ENCODE measurements at regions not wholly inside any gene's neighbourhood (a gene's known extent, or its start where the extent isn't known, plus 50 kb on each side); places are given as distances from the start of the nearest gene placed in this dataset.

GRCh38 chr3:194805546-194805945 is 119.9 kb downstream of the FAM43A start:
- no peak for DNase-seq

- no peak for DNase-seq
Observed at GRCh38 chr3:194806991-194807630, 121.4 kb downstream of the FAM43A start.

- no peak for DNase-seq
Observed at GRCh38 chr3:194808640-194809097, 123.0 kb downstream of the FAM43A start.

- no peak for DNase-seq
Observed at GRCh38 chr3:194809382-194809781, 123.7 kb downstream of the FAM43A start.

GRCh38 chr3:194810076-194810475 is 124.4 kb downstream of the FAM43A start:
- no peak for DNase-seq

- no peak for DNase-seq
Observed at GRCh38 chr3:194811118-194811517, 125.4 kb downstream of the FAM43A start.

DNA sequence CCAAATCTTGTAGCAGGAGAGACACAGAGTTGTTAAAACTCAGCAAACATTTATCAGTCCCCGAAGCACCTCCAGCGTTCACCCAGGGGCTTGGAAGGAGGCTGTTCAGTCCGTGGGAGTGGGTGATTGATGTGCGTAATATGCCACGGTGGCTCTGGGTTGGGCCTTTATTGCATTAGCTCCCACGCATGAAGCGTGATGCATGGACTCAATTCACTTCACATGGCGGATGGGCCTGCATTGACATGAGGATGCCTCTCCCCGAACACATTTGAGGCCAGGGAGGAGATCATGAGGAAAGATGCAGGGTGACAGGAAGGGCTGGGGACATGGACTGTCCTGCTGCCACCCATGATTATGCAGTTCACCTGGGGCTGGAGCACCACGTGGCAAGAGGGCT is 126.5 kb downstream of the FAM43A start:
- no peak for DNase-seq

GRCh38 chr3:194814878-194815357 is 129.2 kb downstream of the FAM43A start:
- DNase-seq: no peak

- no peak for DNase-seq
Observed at GRCh38 chr3:194816748-194817591, 131.3 kb downstream of the FAM43A start.

GRCh38 chr3:194817592-194817930 is 131.9 kb downstream of the FAM43A start:
- no peak for DNase-seq

DNA sequence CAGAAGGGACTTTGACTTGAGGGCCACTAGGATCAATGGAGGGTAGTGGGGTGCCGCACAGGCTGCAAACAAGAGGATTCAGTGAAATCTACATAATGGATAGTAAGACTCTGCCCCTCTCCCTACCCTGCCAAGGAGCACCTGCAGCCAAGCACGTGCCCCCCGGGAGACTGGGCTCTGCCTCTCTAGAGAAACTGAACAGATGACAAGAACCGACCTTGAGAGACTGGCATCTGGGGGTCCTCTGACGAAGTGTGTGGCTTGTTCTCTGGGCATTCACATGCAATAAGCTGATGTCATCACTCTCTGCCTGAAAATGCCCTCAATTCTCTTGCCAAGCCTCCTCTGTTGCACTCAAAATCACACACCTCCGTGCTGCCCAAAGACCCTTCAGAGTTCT is 132.3 kb downstream of the FAM43A start:
- DNase-seq: no peak

- DNase-seq: no peak
Observed at GRCh38 chr3:194824100-194824499, 138.4 kb downstream of the FAM43A start.

DNA sequence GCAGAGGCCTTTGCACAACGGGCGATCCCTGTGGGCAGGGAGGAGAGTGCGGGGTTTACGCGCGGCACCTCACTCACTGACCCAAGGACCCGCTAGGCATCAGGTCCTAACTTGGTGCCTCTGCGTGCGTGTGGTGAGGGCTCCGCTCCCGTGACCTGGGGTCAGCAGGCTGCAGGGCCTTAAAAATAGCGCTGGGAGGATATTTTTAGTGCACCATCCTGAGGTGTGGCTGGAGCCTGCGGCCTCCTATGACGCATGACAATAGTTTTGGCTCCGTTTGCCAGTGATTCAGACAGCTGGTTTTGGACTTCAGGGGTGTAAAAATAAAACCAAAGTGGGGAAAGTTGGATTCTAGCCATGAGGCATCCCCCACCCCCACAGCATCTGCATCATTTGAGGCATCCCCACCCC is 139.0 kb downstream of the FAM43A start:
- no peak for DNase-seq

- no peak for DNase-seq
Observed at GRCh38 chr3:194826594-194826993, 140.9 kb downstream of the FAM43A start.

DNA sequence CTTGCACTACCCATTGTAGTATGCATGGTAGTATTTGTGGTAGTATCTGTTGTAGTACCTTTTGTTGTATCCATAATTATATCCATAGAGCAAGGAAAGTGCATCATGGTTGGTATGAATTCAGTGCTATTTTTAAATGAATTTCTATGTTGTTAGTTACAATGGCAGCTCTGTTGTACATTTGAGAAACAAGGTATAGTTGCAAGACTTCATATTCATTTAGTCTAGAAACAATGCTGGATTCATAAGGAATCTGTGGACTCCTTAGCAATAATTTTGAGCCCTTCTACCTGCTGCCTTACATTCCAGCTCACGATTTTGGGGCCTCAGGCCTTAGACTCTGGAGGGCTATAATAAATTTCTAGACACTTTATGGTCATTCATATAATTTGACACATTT is 141.8 kb downstream of the FAM43A start:
- DNase-seq: no peak

DNA sequence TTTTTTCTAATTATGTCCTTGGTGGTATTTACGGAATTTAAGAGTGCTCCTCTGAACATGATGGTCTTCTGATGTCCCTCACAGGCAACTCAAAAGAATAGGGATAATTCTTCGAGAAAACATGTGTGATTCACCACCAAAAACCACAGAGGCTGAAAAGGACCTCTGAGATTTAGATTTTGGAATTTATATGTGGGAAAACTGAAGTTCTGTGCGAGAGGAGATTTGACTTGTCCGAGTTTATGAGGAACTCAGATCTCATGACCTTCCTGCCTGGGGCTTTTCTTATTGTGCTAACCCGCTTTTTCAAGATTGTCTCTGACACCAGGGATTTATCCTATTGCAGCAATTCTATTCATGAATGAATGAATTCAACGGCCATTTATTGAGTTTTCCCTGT is 142.4 kb downstream of the FAM43A start:
- DNase-seq: no peak

DNA sequence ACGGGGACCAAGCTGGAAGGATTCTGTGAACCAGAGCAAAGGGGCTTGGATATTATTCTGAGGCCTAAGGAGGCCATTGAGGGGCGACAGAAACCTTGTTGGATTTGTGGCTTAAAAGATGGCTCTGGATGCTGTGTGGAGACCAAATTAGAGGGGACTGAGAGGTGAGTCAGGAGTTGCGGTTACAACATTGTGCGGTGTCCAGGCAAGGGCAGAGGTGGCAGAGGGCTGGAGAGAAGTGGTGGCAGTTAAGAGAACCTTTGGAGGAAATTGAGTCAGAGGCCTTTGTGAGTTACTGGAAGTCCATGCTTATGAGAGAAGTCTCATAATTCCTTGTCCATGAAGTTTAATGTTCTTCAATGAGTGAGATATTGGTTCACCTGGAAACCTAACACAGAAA is 143.2 kb downstream of the FAM43A start:
- no peak for DNase-seq

DNA sequence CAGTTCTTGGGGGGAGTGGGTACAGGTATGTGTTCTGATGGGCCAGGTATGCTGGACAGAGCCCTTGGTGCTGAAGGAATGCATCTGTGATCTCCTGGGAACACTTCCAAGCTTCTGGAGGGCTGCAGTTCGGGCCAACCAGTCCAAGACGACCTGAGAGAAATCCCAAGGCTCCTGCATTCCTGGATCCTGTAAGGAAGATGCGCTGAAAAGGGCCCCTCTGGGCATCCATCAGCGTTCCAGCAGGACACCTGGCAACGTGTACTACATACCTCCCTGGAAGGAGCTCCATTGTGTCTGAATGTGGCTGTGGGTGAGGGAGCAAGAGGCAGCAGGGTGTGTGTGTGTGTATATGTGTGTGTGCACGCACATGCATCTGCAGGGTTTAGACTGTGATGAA is 144.7 kb downstream of the FAM43A start:
- DNase-seq: no peak

DNA sequence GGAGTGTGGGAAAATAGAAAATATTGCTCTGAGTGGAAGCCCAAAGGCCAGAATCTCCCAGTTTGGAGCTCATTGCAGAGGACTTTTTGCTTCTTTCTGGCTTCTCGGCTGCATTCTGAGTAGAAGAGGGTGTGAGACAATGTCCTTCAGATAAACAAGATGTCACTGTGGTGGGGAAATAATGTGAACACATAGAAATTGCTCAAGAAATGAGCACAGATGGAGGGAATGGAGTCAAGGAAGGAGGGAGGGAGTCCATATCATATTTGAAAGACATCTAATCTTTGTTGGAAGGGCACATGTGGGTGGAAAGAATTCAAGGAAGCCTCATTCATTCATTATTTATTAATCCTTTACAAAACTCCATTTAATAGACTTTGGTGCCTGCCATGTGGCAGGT is 145.3 kb downstream of the FAM43A start:
- no peak for DNase-seq

DNA sequence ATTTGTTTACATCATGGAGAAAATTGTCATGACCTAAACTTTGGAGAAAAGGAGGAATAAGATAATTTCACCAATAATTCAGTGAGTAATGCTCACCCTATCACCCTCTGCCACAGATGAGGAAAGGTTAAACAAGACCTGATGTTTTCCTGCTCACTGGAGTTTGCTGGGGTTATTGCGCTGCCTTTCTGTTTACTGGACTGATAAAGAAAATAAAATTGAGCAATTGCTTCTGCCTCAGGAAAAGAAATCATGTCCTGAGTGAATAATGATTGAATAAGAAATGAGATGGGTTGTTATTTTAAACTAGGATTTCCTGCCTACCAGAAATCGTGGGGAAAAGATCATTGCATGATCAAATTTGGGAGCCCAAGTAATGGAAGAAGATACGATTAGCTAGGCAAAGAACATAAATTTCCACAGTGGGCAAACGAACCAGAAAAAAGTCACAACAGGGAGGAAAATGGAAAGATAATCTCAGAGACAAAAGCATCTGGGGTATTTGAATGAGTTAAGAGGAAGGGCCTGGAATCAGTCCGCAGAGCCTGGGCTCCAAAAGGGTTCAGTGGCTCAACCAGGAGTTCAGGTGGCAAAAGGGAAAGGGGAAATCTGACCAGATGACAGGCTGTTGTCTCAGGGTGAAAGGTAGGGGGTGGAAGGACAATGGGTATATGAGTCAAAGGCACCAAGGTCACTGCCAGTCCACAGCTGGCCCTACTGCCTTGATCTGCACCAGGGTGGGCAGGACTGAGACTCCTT is 146.8 kb downstream of the FAM43A start:
- no peak for DNase-seq

DNA sequence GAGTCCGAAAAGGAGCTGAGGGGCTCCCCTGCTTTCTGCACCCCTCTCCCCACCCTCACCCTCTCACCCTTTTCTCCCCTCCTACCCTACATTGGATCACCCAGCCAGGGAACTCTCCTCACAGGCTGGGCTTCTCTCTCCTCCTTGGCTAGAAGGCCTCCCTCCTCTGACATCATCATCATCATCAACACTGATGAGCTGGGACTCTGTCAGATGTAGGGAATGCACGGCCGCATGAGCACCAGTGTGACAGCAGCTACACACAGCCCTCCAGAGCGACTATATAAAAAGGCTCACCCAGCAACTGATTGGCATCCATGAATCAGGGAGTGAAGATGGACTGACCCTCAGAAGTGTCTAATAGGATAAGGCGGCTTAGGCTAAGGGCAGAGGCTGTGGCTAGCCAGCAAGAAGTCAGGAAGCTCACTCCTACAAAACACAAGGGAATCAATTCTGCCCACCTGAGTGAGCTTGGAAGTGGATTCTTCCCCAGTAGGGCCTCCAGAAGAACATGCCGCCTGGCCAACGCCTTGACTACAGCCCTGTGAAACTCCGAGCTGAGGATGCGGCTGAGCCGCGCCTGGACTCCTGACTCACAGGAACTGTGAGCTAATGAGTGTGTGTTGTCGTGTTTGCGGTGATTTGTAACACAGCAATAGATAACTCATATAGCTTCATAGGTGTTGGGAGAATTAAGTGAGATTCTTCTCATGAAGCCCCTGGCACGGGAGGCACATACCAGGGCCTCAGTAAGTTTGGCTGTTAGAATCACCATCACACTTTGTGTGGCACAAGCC is 147.6 kb downstream of the FAM43A start:
- no peak for DNase-seq

DNA sequence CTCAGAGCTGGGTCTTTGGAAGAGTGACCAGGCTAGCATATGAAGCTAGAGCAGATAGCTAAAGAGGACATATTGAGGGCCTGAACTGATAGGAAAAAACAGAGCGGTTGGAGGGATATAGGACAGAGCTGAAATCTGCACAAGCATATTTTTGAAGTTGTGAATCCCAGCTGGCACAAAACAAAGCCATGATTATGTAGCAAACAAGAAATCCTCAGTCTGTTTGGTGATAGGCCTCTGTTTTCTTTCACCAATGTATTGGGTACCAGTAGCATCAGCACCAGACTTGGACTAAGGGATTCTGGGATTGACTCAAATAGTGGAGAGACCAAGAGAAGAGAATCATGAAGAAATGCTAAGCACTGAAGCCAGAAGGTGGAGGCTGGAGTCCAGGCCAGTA is 151.0 kb downstream of the FAM43A start:
- DNase-seq: no peak

Data from activated CD4-positive, alpha-beta T cell treated with anti-CD3 and anti-CD28 coated beads, Interleukin-2, amount 50 U/mL, for 1 hour (primary cell).